ENCODE measurements at regions not wholly inside any gene's neighbourhood (a gene's known extent, or its start where the extent isn't known, plus 50 kb on each side); places are given as distances from the start of the nearest gene placed in this dataset.

DNA sequence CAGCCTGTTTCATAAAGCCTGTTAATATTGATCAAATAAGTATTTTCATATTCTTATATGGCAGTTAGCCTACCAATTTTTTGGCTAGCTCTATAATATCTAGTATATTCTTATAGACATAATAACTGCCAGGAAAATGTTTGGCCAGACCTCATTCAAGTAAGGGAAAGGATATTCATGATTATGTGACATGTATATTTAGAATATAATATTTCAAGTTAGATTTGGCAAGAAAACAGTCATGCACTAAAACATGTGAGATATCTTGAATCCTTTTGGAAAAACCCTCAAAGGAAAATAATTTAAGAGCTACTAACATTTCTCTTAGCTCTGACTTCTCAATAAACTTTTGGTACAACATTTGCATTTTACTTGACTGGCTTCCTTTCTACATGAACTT is 694.1 kb downstream of the PLCL1 start:
- H3K36me3 ChIP-seq (ENCODE audit: control insufficient read depth, insufficient read depth, low read length) = no peaks in the 10 kb centered on the region
- H3K27me3 ChIP-seq (ENCODE audit: control insufficient read depth, insufficient read depth, low read length, poor library complexity, severe bottlenecking) = no peaks in the 10 kb centered on the region
- TF ChIP-seq, protein P1, sequence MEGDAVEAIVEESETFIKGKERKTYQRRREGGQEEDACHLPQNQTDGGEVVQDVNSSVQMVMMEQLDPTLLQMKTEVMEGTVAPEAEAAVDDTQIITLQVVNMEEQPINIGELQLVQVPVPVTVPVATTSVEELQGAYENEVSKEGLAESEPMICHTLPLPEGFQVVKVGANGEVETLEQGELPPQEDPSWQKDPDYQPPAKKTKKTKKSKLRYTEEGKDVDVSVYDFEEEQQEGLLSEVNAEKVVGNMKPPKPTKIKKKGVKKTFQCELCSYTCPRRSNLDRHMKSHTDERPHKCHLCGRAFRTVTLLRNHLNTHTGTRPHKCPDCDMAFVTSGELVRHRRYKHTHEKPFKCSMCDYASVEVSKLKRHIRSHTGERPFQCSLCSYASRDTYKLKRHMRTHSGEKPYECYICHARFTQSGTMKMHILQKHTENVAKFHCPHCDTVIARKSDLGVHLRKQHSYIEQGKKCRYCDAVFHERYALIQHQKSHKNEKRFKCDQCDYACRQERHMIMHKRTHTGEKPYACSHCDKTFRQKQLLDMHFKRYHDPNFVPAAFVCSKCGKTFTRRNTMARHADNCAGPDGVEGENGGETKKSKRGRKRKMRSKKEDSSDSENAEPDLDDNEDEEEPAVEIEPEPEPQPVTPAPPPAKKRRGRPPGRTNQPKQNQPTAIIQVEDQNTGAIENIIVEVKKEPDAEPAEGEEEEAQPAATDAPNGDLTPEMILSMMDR (conservative IDR thresholded peaks at IDR 0.05) = no peak
- DNase-seq = no peak
- Mint-ChIP-seq H3K4me1 (no peaks in the 10 kb centered on the region), H3K36me3 (ENCODE audit: low read depth) (no peaks in the 10 kb centered on the region), H3K27ac (no peak overlapping the region), H3K9me3 (no peaks in the 10 kb centered on the region), H3K4me3 (no peak overlapping the region), H3K27me3 (ENCODE audit: insufficient read depth) (no peaks in the 10 kb centered on the region)
- H3K9ac ChIP-seq (ENCODE audit: extremely low read depth, low read length, poor library complexity, severe bottlenecking) = no peak overlapping the region
- H3K9me3 ChIP-seq (ENCODE audit: control insufficient read depth, low read length) = no peaks in the 10 kb centered on the region
- no peak overlapping the region for H3K27ac ChIP-seq (ENCODE audit: low read depth, low read length)
- no peak overlapping the region for H3K4me3 ChIP-seq (ENCODE audit: low read length)
- no peaks in the 10 kb centered on the region for H3K4me1 ChIP-seq (ENCODE audit: control insufficient read depth, insufficient read depth, low read length)

DNA sequence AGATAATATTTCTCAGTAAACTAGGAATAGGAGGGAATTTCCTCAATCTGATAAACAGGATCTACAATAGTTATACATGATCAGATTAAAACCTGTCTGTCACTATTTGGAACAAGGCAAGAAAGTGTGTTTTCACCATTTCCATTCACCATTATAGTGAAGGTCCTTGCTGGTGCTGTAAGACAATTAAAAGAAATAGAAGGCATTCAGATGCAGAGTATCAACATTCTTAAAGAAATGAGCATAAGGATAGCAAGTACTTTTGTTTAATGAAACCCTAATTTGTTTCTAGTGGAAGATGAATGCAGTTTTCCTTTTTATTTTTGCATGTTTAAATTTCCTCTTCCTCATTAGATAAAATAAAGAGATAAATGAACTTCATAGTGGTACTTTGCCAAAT is 693.7 kb downstream of the PLCL1 start:
- Histone ChIP-seq H3K27ac (ENCODE audit: low read depth, low read length) (no peak overlapping the region), H3K9ac (ENCODE audit: extremely low read depth, low read length, poor library complexity, severe bottlenecking) (no peak overlapping the region), H3K4me1 (ENCODE audit: control insufficient read depth, insufficient read depth, low read length) (no peaks in the 10 kb centered on the region), H3K36me3 (ENCODE audit: control insufficient read depth, insufficient read depth, low read length) (no peaks in the 10 kb centered on the region), H3K9me3 (ENCODE audit: control insufficient read depth, low read length) (no peaks in the 10 kb centered on the region), H3K27me3 (ENCODE audit: control insufficient read depth, insufficient read depth, low read length, poor library complexity, severe bottlenecking) (no peaks in the 10 kb centered on the region), H3K4me3 (ENCODE audit: low read length) (no peak overlapping the region)
- H3K36me3 Mint-ChIP-seq (ENCODE audit: low read depth) = no peaks in the 10 kb centered on the region
- H3K4me3 Mint-ChIP-seq = no peak overlapping the region
- no peak for DNase-seq
- H3K4me1 Mint-ChIP-seq = no peaks in the 10 kb centered on the region
- H3K27me3 Mint-ChIP-seq (ENCODE audit: insufficient read depth) = no peaks in the 10 kb centered on the region
- no peak overlapping the region for H3K27ac Mint-ChIP-seq
- H3K9me3 Mint-ChIP-seq = no peaks in the 10 kb centered on the region
- TF ChIP-seq, protein P1 (conservative IDR thresholded peaks at IDR 0.05) = no peak

DNA sequence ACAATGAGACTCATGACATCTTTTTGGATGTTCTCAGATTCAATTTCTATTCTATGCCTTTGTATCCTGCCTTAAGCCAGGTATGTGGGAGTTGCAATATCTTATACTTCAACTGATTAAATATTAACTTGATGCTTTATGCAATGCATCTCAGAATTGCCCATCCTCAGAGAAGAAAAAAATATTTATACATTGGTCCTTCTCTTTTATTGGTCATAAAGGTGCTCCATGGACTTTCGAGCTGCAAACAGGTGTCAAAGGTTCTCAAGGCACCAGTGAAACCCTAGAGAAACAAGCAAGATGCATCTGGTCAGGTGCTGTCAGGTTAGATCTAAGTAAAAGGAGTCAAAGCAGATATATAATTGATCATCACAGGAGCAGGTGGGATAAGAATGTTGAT is 690.5 kb downstream of the PLCL1 start:
- 80 to 90% methylated on average over 1 of the region's 1 CpG for WGBS, 2 experiments (ENCODE audit: insufficient coverage in 1 of 2, insufficient read length in 1 of 2)
- Mint-ChIP-seq H3K27me3 (ENCODE audit: insufficient read depth) (no peaks in the 10 kb centered on the region), H3K9me3 (no peaks in the 10 kb centered on the region)

More for the DNA sequence above, 690.5 kb downstream of the PLCL1 start:
- H3K4me3 ChIP-seq (ENCODE audit: low read length) = no peak overlapping the region
- no peaks in the 10 kb centered on the region for H3K9me3 ChIP-seq (ENCODE audit: control insufficient read depth, low read length)
- no peaks in the 10 kb centered on the region for H3K4me1 Mint-ChIP-seq
- H3K27ac ChIP-seq (ENCODE audit: low read depth, low read length) = no peak overlapping the region
- TF ChIP-seq, protein P1 (conservative IDR thresholded peaks at IDR 0.05) = no peak
- no peaks in the 10 kb centered on the region for H3K27me3 ChIP-seq (ENCODE audit: control insufficient read depth, insufficient read depth, low read length, poor library complexity, severe bottlenecking)
- no peak overlapping the region for H3K27ac Mint-ChIP-seq
- H3K4me3 Mint-ChIP-seq = no peak overlapping the region
- DNase-seq = no peak
- no peaks in the 10 kb centered on the region for H3K36me3 ChIP-seq (ENCODE audit: control insufficient read depth, insufficient read depth, low read length)
- no peaks in the 10 kb centered on the region for H3K4me1 ChIP-seq (ENCODE audit: control insufficient read depth, insufficient read depth, low read length)
- H3K36me3 Mint-ChIP-seq (ENCODE audit: low read depth) = no peaks in the 10 kb centered on the region
- no peak overlapping the region for H3K9ac ChIP-seq (ENCODE audit: extremely low read depth, low read length, poor library complexity, severe bottlenecking)

All from endodermal cell (in vitro differentiated cells).